ENCODE measurements at regions not wholly inside any gene's neighbourhood (a gene's known extent, or its start where the extent isn't known, plus 50 kb on each side); places are given as distances from the start of the nearest gene placed in this dataset.

- Histone ChIP-seq H3K27ac (no peak overlapping the region), H3K36me3 (no peaks in the 10 kb centered on the region), H3K9me3 (no peaks in the 10 kb centered on the region), H3K4me3 (no peak overlapping the region), H3K27me3 (replicated peaks; ENCODE audit: insufficient read depth) (no peaks in the 10 kb centered on the region), H3K4me1 (ENCODE audit: control insufficient read depth in 1 of 2, low read depth in 2 of 2) (peaks cover 50 to 57% of the 10 kb centered on the region in 2 donors)
- TF ChIP-seq CTCF (IDR thresholded peaks at IDR 0.05): no peak
- DNase-seq (ENCODE audit: low spot score) (no peak), ATAC-seq (ENCODE audit: insufficient number of reproducible peaks, low FRiP score, low read depth) (no peak)
Measured at GRCh38 chr11:17157761-17158160, 50.0 kb downstream of the PIK3C2A start.

- no peak for DNase-seq (ENCODE audit: low spot score)
- no peak overlapping the region for H3K4me3 ChIP-seq
- ATAC-seq (ENCODE audit: insufficient number of reproducible peaks, low FRiP score, low read depth): no peak
- H3K36me3 ChIP-seq: no peaks in the 10 kb centered on the region
- TF ChIP-seq CTCF (IDR thresholded peaks at IDR 0.05): no peak
- peaks cover 36 to 44% of the 10 kb centered on the region in 2 donors for H3K4me1 ChIP-seq (ENCODE audit: control insufficient read depth in 1 of 2, low read depth in 2 of 2)
- no peaks in the 10 kb centered on the region for H3K9me3 ChIP-seq
- H3K27ac ChIP-seq: no peak overlapping the region
- no peaks in the 10 kb centered on the region for H3K27me3 ChIP-seq (replicated peaks; ENCODE audit: insufficient read depth)
Measured at GRCh38 chr11:17156283-17156682, 51.5 kb downstream of the PIK3C2A start.

GRCh38 chr11:17154409-17155159, 53.2 kb downstream of the PIK3C2A start:
- ATAC-seq (ENCODE audit: insufficient number of reproducible peaks, low FRiP score, low read depth) (no peak), DNase-seq (ENCODE audit: low spot score) (no peak)
- Histone ChIP-seq H3K4me1 (ENCODE audit: control insufficient read depth in 1 of 2, low read depth in 2 of 2) (peaks cover 34 to 41% of the 10 kb centered on the region in 2 donors), H3K27me3 (replicated peaks; ENCODE audit: insufficient read depth) (no peaks in the 10 kb centered on the region), H3K9me3 (no peaks in the 10 kb centered on the region), H3K4me3 (no peak overlapping the region), H3K27ac (peak overlapping the region in 1 of 2 donors; percentile 56), H3K36me3 (no peaks in the 10 kb centered on the region)
- TF ChIP-seq CTCF (IDR thresholded peaks at IDR 0.05): no peak

- H3K27me3 ChIP-seq (replicated peaks; ENCODE audit: insufficient read depth): no peaks in the 10 kb centered on the region
- H3K9me3 ChIP-seq: no peaks in the 10 kb centered on the region
- no peaks in the 10 kb centered on the region for H3K36me3 ChIP-seq
- TF ChIP-seq CTCF (IDR thresholded peaks at IDR 0.05): no peak
- H3K4me3 ChIP-seq: no peak overlapping the region
- no peak for DNase-seq (ENCODE audit: low spot score)
- peaks cover 33 to 34% of the 10 kb centered on the region in 2 donors for H3K4me1 ChIP-seq (ENCODE audit: control insufficient read depth in 1 of 2, low read depth in 2 of 2)
- ATAC-seq (ENCODE audit: insufficient number of reproducible peaks, low FRiP score, low read depth): no peak
- peak overlapping the region; percentile 8 to 56 for H3K27ac ChIP-seq
Measured at GRCh38 chr11:17153757-17154156, 54.0 kb downstream of the PIK3C2A start.

GRCh38 chr11:17152306-17152705, 55.5 kb downstream of the PIK3C2A start:
- Histone ChIP-seq H3K4me3 (no peak overlapping the region), H3K27ac (no peak overlapping the region), H3K9me3 (no peaks in the 10 kb centered on the region), H3K36me3 (no peaks in the 10 kb centered on the region), H3K27me3 (replicated peaks; ENCODE audit: insufficient read depth) (no peaks in the 10 kb centered on the region), H3K4me1 (ENCODE audit: control insufficient read depth in 1 of 2, low read depth in 2 of 2) (peaks cover 32 to 34% of the 10 kb centered on the region in 2 donors)
- ATAC-seq (ENCODE audit: insufficient number of reproducible peaks, low FRiP score, low read depth) (no peak), DNase-seq (ENCODE audit: low spot score) (no peak)
- no peak for TF ChIP-seq CTCF (IDR thresholded peaks at IDR 0.05)

All from thoracic aorta (tissue), 2 donors.